Limb (tissue), 2 donors: ENCODE measurements at regions not wholly inside any gene's neighbourhood (a gene's known extent, or its start where the extent isn't known, plus 50 kb on each side); places are given as distances from the start of the nearest gene placed in this dataset.
"Not testable (repeated sequence)": the region's sequence is repeated elsewhere in the genome, so short reads cannot be mapped to it uniquely, and the experiment has no call there.

Source experiments
- DNase-seq, 2 donors: peaks; one replicate each; pipeline ENCODE4 v3.0.0-alpha.2; 2016; ENCODE audit errors: extremely low spot score in 2 of 2

- no peak for DNase-seq
Measured at GRCh38 chr1:213324859-213325258, 273.8 kb downstream of the RPS6KC1 start.

- DNase-seq = no peak
Measured at GRCh38 chr1:213325482-213325881, 274.4 kb downstream of the RPS6KC1 start.

- no peak for DNase-seq
Measured at GRCh38 chr1:213326281-213327016, 275.4 kb downstream of the RPS6KC1 start.

GRCh38 chr1:213327017-213327667 is 276.1 kb downstream of the RPS6KC1 start:
- DNase-seq = peak; percentile 18 to 42

- DNase-seq = no peak
Measured at GRCh38 chr1:213329406-213330008, 278.5 kb downstream of the RPS6KC1 start.

GRCh38 chr1:213330281-213330680 is 279.2 kb downstream of the RPS6KC1 start:
- DNase-seq = no peak

GRCh38 chr1:213331631-213332175 is 280.7 kb downstream of the RPS6KC1 start:
- no peak for DNase-seq

GRCh38 chr1:213332491-213332890 is 281.4 kb downstream of the RPS6KC1 start:
- no peak for DNase-seq

GRCh38 chr1:213333121-213333520 is 282.1 kb downstream of the RPS6KC1 start:
- DNase-seq = no peak

GRCh38 chr1:213335084-213335483 is 284.0 kb downstream of the RPS6KC1 start:
- no peak for DNase-seq

- DNase-seq = no peak
Measured at GRCh38 chr1:213337025-213337678, 286.1 kb downstream of the RPS6KC1 start.

GRCh38 chr1:213340593-213340992 is 289.6 kb downstream of the RPS6KC1 start:
- DNase-seq = no peak

GRCh38 chr1:213345621-213346020 is 294.6 kb downstream of the RPS6KC1 start:
- no peak for DNase-seq

- no peak for DNase-seq
Measured at GRCh38 chr1:213357403-213357802, 306.4 kb downstream of the RPS6KC1 start.

GRCh38 chr1:213358368-213358767 is 307.3 kb downstream of the RPS6KC1 start:
- DNase-seq = not testable (repeated sequence)

GRCh38 chr1:213362598-213362997 is 311.6 kb downstream of the RPS6KC1 start:
- no peak for DNase-seq

GRCh38 chr1:213366141-213366831 is 315.2 kb downstream of the RPS6KC1 start:
- no peak for DNase-seq

- peak in 1 of 2 donors; percentile 19 for DNase-seq
Measured at GRCh38 chr1:213369465-213369864, 318.4 kb downstream of the RPS6KC1 start.

GRCh38 chr1:213370523-213370922 is 319.5 kb downstream of the RPS6KC1 start:
- no peak for DNase-seq

- no peak for DNase-seq
Measured at GRCh38 chr1:213371525-213371846, 320.4 kb downstream of the RPS6KC1 start.

GRCh38 chr1:213371847-213372619 is 321.0 kb downstream of the RPS6KC1 start:
- no peak for DNase-seq
